ENCODE measurements at regions not wholly inside any gene's neighbourhood (a gene's known extent, or its start where the extent isn't known, plus 50 kb on each side); places are given as distances from the start of the nearest gene placed in this dataset.
"Not testable (repeated sequence)": the region's sequence is repeated elsewhere in the genome, so short reads cannot be mapped to it uniquely, and the experiment has no call there.

GRCh38 chr11:110852921-110853490, 140.8 kb upstream of the ARHGAP20 start:
- no peak overlapping the region for H3K4me3 ChIP-seq (ENCODE audit: low read length)
- no peak for TF ChIP-seq ZNF274 (IDR thresholded peaks at IDR 0.05; ENCODE audit: low read depth, low read length)

DNA sequence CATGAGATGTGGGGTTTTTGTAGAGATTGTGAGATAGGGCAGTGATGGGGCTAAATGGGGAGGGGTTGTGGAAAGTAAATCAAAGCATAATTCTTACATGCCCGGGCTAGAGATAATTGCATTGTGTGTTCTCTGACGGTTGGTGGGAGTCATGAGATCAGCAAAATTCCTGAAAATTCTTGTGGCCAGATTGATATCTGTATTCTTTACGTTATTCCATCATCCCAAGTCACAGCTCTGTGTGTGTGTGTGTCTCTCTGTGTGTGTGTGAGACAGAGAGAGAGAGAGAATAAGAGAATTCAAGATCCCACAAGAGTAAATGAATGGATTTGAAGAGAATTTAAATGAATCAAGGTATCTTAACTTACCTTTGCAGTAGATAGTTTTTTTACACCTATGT, 138.6 kb upstream of the ARHGAP20 start:
- H3K4me3 ChIP-seq (ENCODE audit: low read length): no peak overlapping the region
- TF ChIP-seq ZNF274 (IDR thresholded peaks at IDR 0.05; ENCODE audit: low read depth, low read length): no peak

- H3K4me3 ChIP-seq (ENCODE audit: low read length): not testable (repeated sequence)
Observed at GRCh38 chr11:110843053-110843452, 130.8 kb upstream of the ARHGAP20 start.

GRCh38 chr11:110838808-110839207, 126.6 kb upstream of the ARHGAP20 start:
- no peak for TF ChIP-seq ZNF274 (IDR thresholded peaks at IDR 0.05; ENCODE audit: low read depth, low read length)
- H3K4me3 ChIP-seq (ENCODE audit: low read length): no peak overlapping the region

DNA sequence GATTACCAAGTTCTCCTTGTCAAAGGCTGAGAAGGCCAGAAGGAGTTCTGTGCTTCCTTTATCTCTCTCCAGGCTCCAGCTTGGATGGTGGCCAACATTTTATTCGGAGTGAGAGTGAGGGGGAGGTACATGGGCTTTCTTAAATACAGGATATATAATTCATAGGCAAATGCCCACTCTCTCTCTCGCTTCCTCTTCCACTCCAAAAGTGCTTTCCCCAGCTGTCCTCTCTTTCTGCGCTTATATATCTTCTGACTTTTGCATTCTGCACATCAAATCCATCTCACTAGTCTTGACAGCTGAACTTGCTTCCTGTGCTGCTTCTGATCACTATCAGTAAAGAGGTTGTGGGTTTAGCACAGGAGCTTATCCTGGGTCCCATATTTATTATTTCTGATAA, 125.4 kb upstream of the ARHGAP20 start:
- H3K4me3 ChIP-seq (ENCODE audit: low read length): no peak overlapping the region
- no peak for TF ChIP-seq ZNF274 (IDR thresholded peaks at IDR 0.05; ENCODE audit: low read depth, low read length)

DNA sequence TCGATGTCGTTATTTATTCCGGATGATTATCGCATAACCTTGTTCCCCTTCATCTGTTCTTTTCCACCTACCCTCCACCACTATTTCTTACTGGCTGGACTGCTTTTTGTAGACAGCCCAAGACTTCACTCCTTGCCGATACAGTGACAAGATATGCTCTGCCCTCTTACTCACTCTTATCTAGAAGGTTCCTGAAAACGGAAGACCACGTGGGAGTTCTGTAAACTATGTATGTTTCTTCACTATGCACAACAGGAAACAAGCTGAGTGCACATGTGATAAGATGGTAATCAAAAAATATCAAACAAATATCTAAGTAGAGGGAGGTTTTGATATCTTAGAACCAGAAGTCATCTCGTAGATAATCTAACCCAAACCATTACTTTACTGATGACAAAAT, 122.9 kb upstream of the ARHGAP20 start:
- no peak for TF ChIP-seq ZNF274 (IDR thresholded peaks at IDR 0.05; ENCODE audit: low read depth, low read length)
- no peak overlapping the region for H3K4me3 ChIP-seq (ENCODE audit: low read length)

DNA sequence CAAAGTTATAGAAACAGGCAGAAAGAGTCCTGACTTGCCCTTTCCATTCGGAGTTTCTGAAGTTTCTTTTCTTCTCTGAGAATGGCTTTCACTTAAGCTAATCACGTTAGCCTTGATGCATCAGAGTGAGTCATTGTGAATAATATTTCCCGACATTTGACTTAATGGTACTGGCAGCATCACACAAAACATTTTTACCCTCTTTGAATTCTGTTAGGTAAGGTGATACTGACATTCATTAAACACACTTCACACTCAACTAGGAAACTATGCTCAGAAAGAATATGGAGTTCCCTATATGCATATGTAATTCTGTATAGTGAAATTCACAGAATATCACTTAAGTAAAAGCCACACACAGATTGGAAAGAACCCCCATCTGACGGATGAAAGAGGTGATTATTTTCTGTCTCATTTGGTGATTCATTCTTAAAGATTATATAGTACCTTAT, 120.8 kb upstream of the ARHGAP20 start:
- TF ChIP-seq ZNF274 (IDR thresholded peaks at IDR 0.05; ENCODE audit: low read depth, low read length): no peak
- H3K4me3 ChIP-seq (ENCODE audit: low read length): no peak overlapping the region

- TF ChIP-seq ZNF274 (IDR thresholded peaks at IDR 0.05; ENCODE audit: low read depth, low read length): no peak
- H3K4me3 ChIP-seq (ENCODE audit: low read length): no peak overlapping the region
Observed at GRCh38 chr11:110832539-110832938, 120.3 kb upstream of the ARHGAP20 start.

- no peak overlapping the region for H3K4me3 ChIP-seq (ENCODE audit: low read length)
- no peak for TF ChIP-seq ZNF274 (IDR thresholded peaks at IDR 0.05; ENCODE audit: low read depth, low read length)
Observed at GRCh38 chr11:110832080-110832479, 119.8 kb upstream of the ARHGAP20 start.

GRCh38 chr11:110830747-110831146, 118.5 kb upstream of the ARHGAP20 start:
- no peak for TF ChIP-seq ZNF274 (IDR thresholded peaks at IDR 0.05; ENCODE audit: low read depth, low read length)
- no peak overlapping the region for H3K4me3 ChIP-seq (ENCODE audit: low read length)

DNA sequence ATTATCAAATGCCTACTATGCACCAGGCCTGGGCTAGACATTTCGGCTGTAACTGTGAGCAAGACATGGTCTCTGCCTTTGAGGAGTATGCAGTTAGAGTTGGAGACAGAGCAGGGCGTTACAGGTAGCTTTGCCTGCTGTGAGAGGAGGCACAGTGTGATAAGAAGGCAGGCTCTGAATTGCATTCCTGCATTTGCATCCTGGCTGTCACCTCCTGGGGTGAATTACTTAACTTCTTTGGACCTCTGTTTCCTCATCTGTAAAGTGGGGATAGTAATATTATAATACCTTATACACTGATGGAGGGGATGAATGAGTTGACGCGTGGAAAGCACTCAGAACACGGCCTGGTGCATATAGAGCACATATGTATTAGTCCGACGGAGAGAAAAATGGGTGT, 118.1 kb upstream of the ARHGAP20 start:
- no peak for TF ChIP-seq ZNF274 (IDR thresholded peaks at IDR 0.05; ENCODE audit: low read depth, low read length)
- no peak overlapping the region for H3K4me3 ChIP-seq (ENCODE audit: low read length)

DNA sequence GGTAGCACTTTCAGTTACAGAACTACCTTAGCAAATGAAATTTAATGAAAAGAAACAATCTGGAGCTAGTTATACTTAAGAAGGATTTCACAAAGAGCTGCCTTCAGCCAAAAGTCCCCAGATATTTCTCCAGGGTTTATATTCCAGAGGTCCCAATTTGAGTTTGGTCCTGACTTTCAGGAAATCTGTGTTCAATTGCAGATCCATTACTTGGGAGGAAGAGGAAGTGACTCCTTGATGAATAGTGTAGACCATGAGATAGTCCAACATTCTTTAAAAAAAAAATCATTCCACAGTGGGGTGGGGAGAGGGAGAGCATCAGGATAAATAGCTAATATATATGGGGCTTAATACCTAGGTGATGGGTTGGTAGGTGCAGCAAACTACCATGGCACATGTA, 117.6 kb upstream of the ARHGAP20 start:
- TF ChIP-seq ZNF274 (IDR thresholded peaks at IDR 0.05; ENCODE audit: low read depth, low read length): no peak
- H3K4me3 ChIP-seq (ENCODE audit: low read length): no peak overlapping the region

GRCh38 chr11:110828086-110828485, 115.8 kb upstream of the ARHGAP20 start:
- no peak for TF ChIP-seq ZNF274 (IDR thresholded peaks at IDR 0.05; ENCODE audit: low read depth, low read length)
- no peak overlapping the region for H3K4me3 ChIP-seq (ENCODE audit: low read length)

- TF ChIP-seq ZNF274 (IDR thresholded peaks at IDR 0.05; ENCODE audit: low read depth, low read length): no peak
Observed at GRCh38 chr11:110827276-110827675, 115.0 kb upstream of the ARHGAP20 start.

GRCh38 chr11:110824912-110825620, 112.8 kb upstream of the ARHGAP20 start:
- TF ChIP-seq ZNF274 (IDR thresholded peaks at IDR 0.05; ENCODE audit: low read depth, low read length): no peak
- H3K4me3 ChIP-seq (ENCODE audit: low read length): no peak overlapping the region

More at GRCh38 chr11:110827276-110827675, 115.0 kb upstream of the ARHGAP20 start:
- no peak overlapping the region for H3K4me3 ChIP-seq (ENCODE audit: low read length)
